ENCODE measurements at regions not wholly inside any gene's neighbourhood (a gene's known extent, or its start where the extent isn't known, plus 50 kb on each side); places are given as distances from the start of the nearest gene placed in this dataset.
"Not testable (repeated sequence)": the region's sequence is repeated elsewhere in the genome, so short reads cannot be mapped to it uniquely, and the experiment has no call there.

- 71 to 75% methylated on average over 11 of the region's 11 CpGs for WGBS, 2 donors
- no peak for DNase-seq (ENCODE audit: low spot score in 2 of 2)
- intact Hi-C loops (cut with DNase I; ENCODE audit: low total_unique reads) = no loop called here
Measured at GRCh38 chr2:109711230-109712122, 82.6 kb upstream of the RGPD5 start.

GRCh38 chr2:109712123-109712449 lies 82.0 kb upstream of the RGPD5 start:
- H3K4me3 ChIP-seq (ENCODE audit: low read depth, poor library complexity, severe bottlenecking) = no peak overlapping the region
- intact Hi-C loops (cut with DNase I; ENCODE audit: low total_unique reads) = no loop called here
- TF ChIP-seq POLR2A (IDR thresholded peaks at IDR 0.05) (no peak), CTCF (IDR thresholded peaks at IDR 0.05) (no peak)
- WGBS, 2 donors = 92 to 98% methylated on average over 2 of the region's 2 CpGs
- no peak for DNase-seq (ENCODE audit: low spot score in 2 of 2)

More at GRCh38 chr2:109711230-109712122, 82.6 kb upstream of the RGPD5 start:
- TF ChIP-seq CTCF (IDR thresholded peaks at IDR 0.05) (no peak), POLR2A (IDR thresholded peaks at IDR 0.05) (no peak)
- no peak overlapping the region for H3K4me3 ChIP-seq (ENCODE audit: low read depth, poor library complexity, severe bottlenecking)

GRCh38 chr2:109712746-109713145 lies 81.4 kb upstream of the RGPD5 start:
- TF ChIP-seq POLR2A (IDR thresholded peaks at IDR 0.05) = no peak
- no peak for TF ChIP-seq CTCF (IDR thresholded peaks at IDR 0.05)
- intact Hi-C loops (cut with DNase I; ENCODE audit: low total_unique reads) = no loop called here
- WGBS, 2 donors = 94 to 97% methylated on average over 5 of the region's 5 CpGs
- DNase-seq (ENCODE audit: low spot score in 2 of 2) = no peak
- H3K4me3 ChIP-seq (ENCODE audit: low read depth, poor library complexity, severe bottlenecking) = no peak overlapping the region

GRCh38 chr2:109715313-109715805 lies 78.7 kb upstream of the RGPD5 start:
- H3K4me3 ChIP-seq (ENCODE audit: low read depth, poor library complexity, severe bottlenecking) = no peak overlapping the region
- intact Hi-C loops (cut with DNase I; ENCODE audit: low total_unique reads) = loop anchor here (5.0 kb wide), 1 partner anchor 168 kb away; no protein-coding TSS in a partner anchor
- 33 to 43% methylated on average over 1 of the region's 1 CpG for WGBS, 2 donors
- peak in 1 of 3 donors; percentile 37 for TF ChIP-seq CTCF (IDR thresholded peaks at IDR 0.05)
- TF ChIP-seq POLR2A (IDR thresholded peaks at IDR 0.05) = no peak
- DNase-seq (ENCODE audit: low spot score in 2 of 2) = peak in 1 of 2 donors; percentile 79

GRCh38 chr2:109716596-109716995 lies 77.5 kb upstream of the RGPD5 start:
- WGBS, 2 donors = 52 to 71% methylated on average over 4 of the region's 4 CpGs
- DNase-seq (ENCODE audit: low spot score in 2 of 2) = peak; percentile 11 to 54
- intact Hi-C loops (cut with DNase I; ENCODE audit: low total_unique reads) = loop anchor here (5.0 kb wide), 1 partner anchor 169 kb away; no protein-coding TSS in a partner anchor
- H3K4me3 ChIP-seq (ENCODE audit: low read depth, poor library complexity, severe bottlenecking) = not testable (repeated sequence)

GRCh38 chr2:109718139-109718538 lies 76.0 kb upstream of the RGPD5 start:
- intact Hi-C loops (cut with DNase I; ENCODE audit: low total_unique reads) = loop anchor here (5.0 kb wide), 1 partner anchor 171 kb away; no protein-coding TSS in a partner anchor
- H3K4me3 ChIP-seq (ENCODE audit: low read depth, poor library complexity, severe bottlenecking) = no peak overlapping the region
- 98 to 100% methylated on average over 2 of the region's 2 CpGs for WGBS, 2 donors
- TF ChIP-seq POLR2A (IDR thresholded peaks at IDR 0.05) (no peak), CTCF (IDR thresholded peaks at IDR 0.05) (no peak)
- no peak for DNase-seq (ENCODE audit: low spot score in 2 of 2)

All from lower leg skin (tissue), 4 donors.